SK-N-SH treated with all-trans-retinoic acid at 6 μM for 48 hours (cell line): ENCODE measurements at regions not wholly inside any gene's neighbourhood (a gene's known extent, or its start where the extent isn't known, plus 50 kb on each side); places are given as distances from the start of the nearest gene placed in this dataset.

Experiments used
- ATAC-seq: fragments of 200-7000 bp; cut with Tn5 transposase; 3 replicates; pipeline ENCODE4 v1.9.1; 2020; ENCODE audit warnings: mild to moderate bottlenecking, moderate library complexity
- ARNTL ChIP-seq: fragments of 450-650 bp; formaldehyde crosslinking; IDR thresholded peaks from 2 replicates; pipeline ENCODE4 v1.5.0; 2020; ENCODE audit warnings: low read depth, mild to moderate bottlenecking, moderate library complexity, borderline replicate concordance
- BACH2 ChIP-seq: fragments of 250-450 bp; sonication (Bioruptor Pico); IDR thresholded peaks from 2 replicates; pipeline ENCODE4 v1.9.0; 2021; ENCODE audit warnings: mild to moderate bottlenecking, borderline replicate concordance
- CSDC2 ChIP-seq: fragments of 250-450 bp; sonication (Bioruptor Pico); IDR thresholded peaks from 2 replicates; pipeline ENCODE4 v1.5.0; 2020; ENCODE audit warnings: mild to moderate bottlenecking, moderate library complexity
- ESRRG ChIP-seq: fragments of 250-450 bp; sonication (Bioruptor Pico); IDR thresholded peaks from 2 replicates; pipeline ENCODE4 v1.6.1; 2021; ENCODE audit warnings: mild to moderate bottlenecking
- GLIS3 ChIP-seq: fragments of 250-450 bp; sonication (Bioruptor Pico); IDR thresholded peaks from 2 replicates; pipeline ENCODE4 v1.5.0; 2020; ENCODE audit warnings: mild to moderate bottlenecking, moderate library complexity
- OSR1 ChIP-seq: fragments of 250-450 bp; sonication (Bioruptor Pico); IDR thresholded peaks from 2 replicates; pipeline ENCODE4 v1.8.0; 2022; ENCODE audit warnings: moderate library complexity, mild to moderate bottlenecking, inconsistent platforms
- POU6F1 ChIP-seq: fragments of 250-450 bp; sonication (Bioruptor Pico); IDR thresholded peaks from 2 replicates; pipeline ENCODE4 v1.8.0; 2021; ENCODE audit warnings: low read depth, mild to moderate bottlenecking, moderate library complexity, borderline replicate concordance
- SNAI2 ChIP-seq: fragments of 250-450 bp; sonication (Bioruptor Pico); IDR thresholded peaks from 2 replicates; pipeline ENCODE4 v1.5.0; 2020; ENCODE audit warnings: mild to moderate bottlenecking, moderate library complexity
- TCF4 ChIP-seq: fragments of 250-450 bp; sonication (Bioruptor Pico); IDR thresholded peaks from 2 replicates; pipeline ENCODE4 v1.8.0; 2021; ENCODE audit warnings: mild to moderate bottlenecking, moderate library complexity, borderline replicate concordance
- TOX ChIP-seq: fragments of 250-450 bp; sonication (Bioruptor Pico); IDR thresholded peaks from 2 replicates; pipeline ENCODE4 v1.8.0; 2021; ENCODE audit warnings: mild to moderate bottlenecking, moderate library complexity, borderline replicate concordance
- TSHZ2 ChIP-seq: fragments of 250-450 bp; sonication (Bioruptor Pico); IDR thresholded peaks from 2 replicates; pipeline ENCODE4 v1.5.0; 2020; ENCODE audit warnings: mild to moderate bottlenecking, moderate library complexity
- ZC3H10 ChIP-seq: fragments of 250-450 bp; sonication (Bioruptor Pico); IDR thresholded peaks from 2 replicates; pipeline ENCODE4 v1.5.1; 2021; ENCODE audit warnings: mild to moderate bottlenecking, moderate library complexity
- ZFP30 ChIP-seq: fragments of 450-650 bp; formaldehyde crosslinking; IDR thresholded peaks from 2 replicates; pipeline ENCODE4 v1.5.0; 2022; ENCODE audit warnings: mild to moderate bottlenecking, moderate library complexity
- ZNF565 ChIP-seq: fragments of 450-650 bp; formaldehyde crosslinking; conservative IDR thresholded peaks from 2 replicates; pipeline ENCODE4 v1.5.0; 2020; ENCODE audit warnings: low read depth, mild to moderate bottlenecking, moderate library complexity
- ZNF70 ChIP-seq: fragments of 450-650 bp; formaldehyde crosslinking; IDR thresholded peaks from 2 replicates; pipeline ENCODE4 v1.5.0; 2020; ENCODE audit warnings: mild to moderate bottlenecking, moderate library complexity
- ZNF8 ChIP-seq: fragments of 450-650 bp; formaldehyde crosslinking; IDR thresholded peaks from 2 replicates; pipeline ENCODE4 v1.5.0; 2020; ENCODE audit warnings: mild to moderate bottlenecking, moderate library complexity
- TF ChIP-seq, protein P1 (sequence below): fragments of 250-450 bp; sonication (Bioruptor Pico); IDR thresholded peaks from 2 replicates; pipeline ENCODE4 v1.5.1; 2021; ENCODE audit warnings: mild to moderate bottlenecking, moderate library complexity
- TF ChIP-seq, protein P2 (sequence below): fragments of 250-450 bp; sonication (Bioruptor Pico); IDR thresholded peaks from 2 replicates; pipeline ENCODE4 v1.8.0; 2020; ENCODE audit warnings: mild to moderate bottlenecking, moderate library complexity, borderline replicate concordance
- TF ChIP-seq, protein P3 (sequence below): fragments of 250-450 bp; sonication (Bioruptor Pico); IDR thresholded peaks from 2 replicates; pipeline ENCODE4 v1.5.1; 2020; ENCODE audit warnings: low read depth, mild to moderate bottlenecking, moderate library complexity

- no peak for TF ChIP-seq TOX (CRISPR knock-in tag)
- no peak for TF ChIP-seq POU6F1
- no peak for TF ChIP-seq CSDC2
- TF ChIP-seq OSR1 (CRISPR knock-in tag) = no peak
- TF ChIP-seq ZNF8 (CRISPR knock-in tag) = no peak
- no peak for TF ChIP-seq ZC3H10 (CRISPR knock-in tag)
- TF ChIP-seq BACH2 (CRISPR knock-in tag) = no peak
- no peak for TF ChIP-seq ESRRG (CRISPR knock-in tag)
- TF ChIP-seq, protein P1, sequence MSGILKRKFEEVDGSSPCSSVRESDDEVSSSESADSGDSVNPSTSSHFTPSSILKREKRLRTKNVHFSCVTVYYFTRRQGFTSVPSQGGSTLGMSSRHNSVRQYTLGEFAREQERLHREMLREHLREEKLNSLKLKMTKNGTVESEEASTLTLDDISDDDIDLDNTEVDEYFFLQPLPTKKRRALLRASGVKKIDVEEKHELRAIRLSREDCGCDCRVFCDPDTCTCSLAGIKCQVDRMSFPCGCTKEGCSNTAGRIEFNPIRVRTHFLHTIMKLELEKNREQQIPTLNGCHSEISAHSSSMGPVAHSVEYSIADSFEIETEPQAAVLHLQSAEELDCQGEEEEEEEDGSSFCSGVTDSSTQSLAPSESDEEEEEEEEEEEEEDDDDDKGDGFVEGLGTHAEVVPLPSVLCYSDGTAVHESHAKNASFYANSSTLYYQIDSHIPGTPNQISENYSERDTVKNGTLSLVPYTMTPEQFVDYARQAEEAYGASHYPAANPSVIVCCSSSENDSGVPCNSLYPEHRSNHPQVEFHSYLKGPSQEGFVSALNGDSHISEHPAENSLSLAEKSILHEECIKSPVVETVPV (CRISPR knock-in tag) = no peak
- TF ChIP-seq GLIS3 (CRISPR knock-in tag) = no peak
- TF ChIP-seq ZNF565 (CRISPR knock-in tag) = no peak
- TF ChIP-seq ARNTL = no peak
- no peak for TF ChIP-seq TSHZ2
- TF ChIP-seq, protein P2, sequence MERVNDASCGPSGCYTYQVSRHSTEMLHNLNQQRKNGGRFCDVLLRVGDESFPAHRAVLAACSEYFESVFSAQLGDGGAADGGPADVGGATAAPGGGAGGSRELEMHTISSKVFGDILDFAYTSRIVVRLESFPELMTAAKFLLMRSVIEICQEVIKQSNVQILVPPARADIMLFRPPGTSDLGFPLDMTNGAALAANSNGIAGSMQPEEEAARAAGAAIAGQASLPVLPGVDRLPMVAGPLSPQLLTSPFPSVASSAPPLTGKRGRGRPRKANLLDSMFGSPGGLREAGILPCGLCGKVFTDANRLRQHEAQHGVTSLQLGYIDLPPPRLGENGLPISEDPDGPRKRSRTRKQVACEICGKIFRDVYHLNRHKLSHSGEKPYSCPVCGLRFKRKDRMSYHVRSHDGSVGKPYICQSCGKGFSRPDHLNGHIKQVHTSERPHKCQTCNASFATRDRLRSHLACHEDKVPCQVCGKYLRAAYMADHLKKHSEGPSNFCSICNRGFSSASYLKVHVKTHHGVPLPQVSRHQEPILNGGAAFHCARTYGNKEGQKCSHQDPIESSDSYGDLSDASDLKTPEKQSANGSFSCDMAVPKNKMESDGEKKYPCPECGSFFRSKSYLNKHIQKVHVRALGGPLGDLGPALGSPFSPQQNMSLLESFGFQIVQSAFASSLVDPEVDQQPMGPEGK (CRISPR knock-in tag) = no peak
- TF ChIP-seq SNAI2 (CRISPR knock-in tag) = no peak
- no peak for TF ChIP-seq ZFP30 (CRISPR knock-in tag)
- TF ChIP-seq, protein P3, sequence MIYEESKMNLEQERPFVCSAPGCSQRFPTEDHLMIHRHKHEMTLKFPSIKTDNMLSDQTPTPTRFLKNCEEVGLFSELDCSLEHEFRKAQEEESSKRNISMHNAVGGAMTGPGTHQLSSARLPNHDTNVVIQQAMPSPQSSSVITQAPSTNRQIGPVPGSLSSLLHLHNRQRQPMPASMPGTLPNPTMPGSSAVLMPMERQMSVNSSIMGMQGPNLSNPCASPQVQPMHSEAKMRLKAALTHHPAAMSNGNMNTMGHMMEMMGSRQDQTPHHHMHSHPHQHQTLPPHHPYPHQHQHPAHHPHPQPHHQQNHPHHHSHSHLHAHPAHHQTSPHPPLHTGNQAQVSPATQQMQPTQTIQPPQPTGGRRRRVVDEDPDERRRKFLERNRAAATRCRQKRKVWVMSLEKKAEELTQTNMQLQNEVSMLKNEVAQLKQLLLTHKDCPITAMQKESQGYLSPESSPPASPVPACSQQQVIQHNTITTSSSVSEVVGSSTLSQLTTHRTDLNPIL (CRISPR knock-in tag) = no peak
- ATAC-seq = no peak; the same call in 2 of the 3 replicates
Observed at GRCh38 chr1:229129301-229130027, 141.4 kb upstream of the RAB4A start.

- TF ChIP-seq TOX (CRISPR knock-in tag) (no peak), OSR1 (CRISPR knock-in tag) (no peak), TCF4 (CRISPR knock-in tag) (no peak), ESRRG (CRISPR knock-in tag) (no peak)
- no peak for ATAC-seq
Observed at GRCh38 chr1:229130028-229130668, 140.8 kb upstream of the RAB4A start.

- no peak for TF ChIP-seq POU6F1
- TF ChIP-seq ZNF70 (CRISPR knock-in tag) = no peak
- no peak for TF ChIP-seq ZNF8 (CRISPR knock-in tag)
- TF ChIP-seq, protein P3 (CRISPR knock-in tag) = no peak
- no peak for ATAC-seq
Observed at GRCh38 chr1:229131243-229132105, 139.4 kb upstream of the RAB4A start.
